ENCODE measurements at regions not wholly inside any gene's neighbourhood (a gene's known extent, or its start where the extent isn't known, plus 50 kb on each side); places are given as distances from the start of the nearest gene placed in this dataset.

GRCh38 chr11:13114566-13115379 lies 105.7 kb downstream of the RASSF10 start:
- TF ChIP-seq POLR2AphosphoS5 (IDR thresholded peaks at IDR 0.05; ENCODE audit: low read depth, low read length) = no peak
- TF ChIP-seq FOXP2 (optimal IDR thresholded peaks at IDR 0.05; ENCODE audit: borderline replicate concordance, extremely low read depth, extremely low read length, insufficient read depth) = no peak
- no peak for TF ChIP-seq TAF1 (IDR thresholded peaks at IDR 0.05; ENCODE audit: borderline replicate concordance, insufficient read depth, low read length)
- no peak for TF ChIP-seq SIN3A (IDR thresholded peaks at IDR 0.05; ENCODE audit: borderline replicate concordance, insufficient read depth, low read length)
- TF ChIP-seq REST (IDR thresholded peaks at IDR 0.05; ENCODE audit: insufficient read depth in 1 of 2, low read depth in 2 of 2, low read length in 2 of 2) = no peak

- TF ChIP-seq FOXP2 (optimal IDR thresholded peaks at IDR 0.05; ENCODE audit: borderline replicate concordance, extremely low read depth, extremely low read length, insufficient read depth) (no peak), POLR2AphosphoS5 (IDR thresholded peaks at IDR 0.05; ENCODE audit: low read depth, low read length) (no peak), TAF1 (IDR thresholded peaks at IDR 0.05; ENCODE audit: borderline replicate concordance, insufficient read depth, low read length) (no peak), SIN3A (IDR thresholded peaks at IDR 0.05; ENCODE audit: borderline replicate concordance, insufficient read depth, low read length) (no peak), REST (IDR thresholded peaks at IDR 0.05; ENCODE audit: insufficient read depth in 1 of 2, low read depth in 2 of 2, low read length in 2 of 2) (no peak)
These were observed 106.2 kb downstream of the RASSF10 start for GRCh38 chr11:13115380-13115675.

- no peak for TF ChIP-seq POLR2AphosphoS5 (IDR thresholded peaks at IDR 0.05; ENCODE audit: low read depth, low read length)
- no peak for TF ChIP-seq REST (IDR thresholded peaks at IDR 0.05; ENCODE audit: insufficient read depth in 1 of 2, low read depth in 2 of 2, low read length in 2 of 2)
- no peak for TF ChIP-seq TAF1 (IDR thresholded peaks at IDR 0.05; ENCODE audit: borderline replicate concordance, insufficient read depth, low read length)
- no peak for TF ChIP-seq SIN3A (IDR thresholded peaks at IDR 0.05; ENCODE audit: borderline replicate concordance, insufficient read depth, low read length)
- TF ChIP-seq FOXP2 (optimal IDR thresholded peaks at IDR 0.05; ENCODE audit: borderline replicate concordance, extremely low read depth, extremely low read length, insufficient read depth) = no peak
These were observed 107.4 kb downstream of the RASSF10 start for GRCh38 chr11:13116491-13116890.

GRCh38 chr11:13117344-13117743 lies 108.2 kb downstream of the RASSF10 start:
- TF ChIP-seq SIN3A (IDR thresholded peaks at IDR 0.05; ENCODE audit: borderline replicate concordance, insufficient read depth, low read length) (no peak), POLR2AphosphoS5 (IDR thresholded peaks at IDR 0.05; ENCODE audit: low read depth, low read length) (no peak), TAF1 (IDR thresholded peaks at IDR 0.05; ENCODE audit: borderline replicate concordance, insufficient read depth, low read length) (no peak), FOXP2 (optimal IDR thresholded peaks at IDR 0.05; ENCODE audit: borderline replicate concordance, extremely low read depth, extremely low read length, insufficient read depth) (no peak), REST (IDR thresholded peaks at IDR 0.05; ENCODE audit: insufficient read depth in 1 of 2, low read depth in 2 of 2, low read length in 2 of 2) (no peak)
